ENCODE measurements at regions not wholly inside any gene's neighbourhood (a gene's known extent, or its start where the extent isn't known, plus 50 kb on each side); places are given as distances from the start of the nearest gene placed in this dataset.

GRCh38 chr14:84789012-84789411 is 740.9 kb upstream of the FLRT2 start:
- 94 to 100% (median 94%) methylated on average over 1 of the region's 1 CpG for WGBS, 3 donors
- intact Hi-C loops (cut with DNase I), result no loop called here

GRCh38 chr14:84792722-84793410 is 737.1 kb upstream of the FLRT2 start:
- WGBS, 3 donors, result 89 to 94% (median 91%) methylated on average over 4 of the region's 4 CpGs
- Histone ChIP-seq H3K27me3 (no peaks in the 10 kb centered on the region), H3K4me1 (ENCODE audit: insufficient read depth) (no peaks in the 10 kb centered on the region), H3K9me3 (peaks cover 0 to 6% of the 10 kb centered on the region in 2 donors), H3K27ac (no peak overlapping the region), H3K36me3 (no peaks in the 10 kb centered on the region), H3K4me3 (no peak overlapping the region)
- intact Hi-C loops (cut with DNase I), result no loop called here
- TF ChIP-seq, protein P1, sequence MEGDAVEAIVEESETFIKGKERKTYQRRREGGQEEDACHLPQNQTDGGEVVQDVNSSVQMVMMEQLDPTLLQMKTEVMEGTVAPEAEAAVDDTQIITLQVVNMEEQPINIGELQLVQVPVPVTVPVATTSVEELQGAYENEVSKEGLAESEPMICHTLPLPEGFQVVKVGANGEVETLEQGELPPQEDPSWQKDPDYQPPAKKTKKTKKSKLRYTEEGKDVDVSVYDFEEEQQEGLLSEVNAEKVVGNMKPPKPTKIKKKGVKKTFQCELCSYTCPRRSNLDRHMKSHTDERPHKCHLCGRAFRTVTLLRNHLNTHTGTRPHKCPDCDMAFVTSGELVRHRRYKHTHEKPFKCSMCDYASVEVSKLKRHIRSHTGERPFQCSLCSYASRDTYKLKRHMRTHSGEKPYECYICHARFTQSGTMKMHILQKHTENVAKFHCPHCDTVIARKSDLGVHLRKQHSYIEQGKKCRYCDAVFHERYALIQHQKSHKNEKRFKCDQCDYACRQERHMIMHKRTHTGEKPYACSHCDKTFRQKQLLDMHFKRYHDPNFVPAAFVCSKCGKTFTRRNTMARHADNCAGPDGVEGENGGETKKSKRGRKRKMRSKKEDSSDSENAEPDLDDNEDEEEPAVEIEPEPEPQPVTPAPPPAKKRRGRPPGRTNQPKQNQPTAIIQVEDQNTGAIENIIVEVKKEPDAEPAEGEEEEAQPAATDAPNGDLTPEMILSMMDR (IDR thresholded peaks at IDR 0.05), result no peak
- TF ChIP-seq POLR2A (IDR thresholded peaks at IDR 0.05) (no peak), EP300 (IDR thresholded peaks at IDR 0.05) (no peak)
- DNase-seq, result no peak

More at GRCh38 chr14:84789012-84789411, 740.9 kb upstream of the FLRT2 start:
- Histone ChIP-seq H3K36me3 (no peaks in the 10 kb centered on the region), H3K4me1 (ENCODE audit: insufficient read depth) (no peaks in the 10 kb centered on the region), H3K27ac (no peak overlapping the region), H3K27me3 (no peaks in the 10 kb centered on the region), H3K4me3 (no peak overlapping the region), H3K9me3 (peaks cover 0 to 6% of the 10 kb centered on the region in 2 donors)
- TF ChIP-seq POLR2A (IDR thresholded peaks at IDR 0.05), result no peak
- TF ChIP-seq, protein P1 (IDR thresholded peaks at IDR 0.05), result no peak
- DNase-seq, result no peak

- H3K4me1 ChIP-seq (ENCODE audit: insufficient read depth), result no peaks in the 10 kb centered on the region
- no peak overlapping the region for H3K27ac ChIP-seq
- no peaks in the 10 kb centered on the region for H3K36me3 ChIP-seq
- 94% methylated on average over 3 of the region's 3 CpGs for WGBS, 3 donors
- no peak overlapping the region for H3K4me3 ChIP-seq
- peaks cover 0 to 6% of the 10 kb centered on the region in 2 donors for H3K9me3 ChIP-seq
- DNase-seq, result no peak
- no peaks in the 10 kb centered on the region for H3K27me3 ChIP-seq
- no peak for TF ChIP-seq EP300 (IDR thresholded peaks at IDR 0.05)
- TF ChIP-seq POLR2A (IDR thresholded peaks at IDR 0.05), result no peak
- TF ChIP-seq, protein P1 (IDR thresholded peaks at IDR 0.05), result no peak
- intact Hi-C loops (cut with DNase I), result no loop called here
These were observed 732.6 kb upstream of the FLRT2 start for GRCh38 chr14:84797326-84797725.

- Histone ChIP-seq H3K9me3 (no peaks in the 10 kb centered on the region), H3K4me3 (no peak overlapping the region), H3K27ac (no peak overlapping the region), H3K27me3 (no peaks in the 10 kb centered on the region), H3K4me1 (ENCODE audit: insufficient read depth) (peaks cover 1% of the 10 kb centered on the region), H3K36me3 (no peaks in the 10 kb centered on the region)
- DNase-seq, result no peak
- WGBS, 3 donors, result 41 to 45% (median 43%) methylated on average over 1 of the region's 1 CpG
- intact Hi-C loops (cut with DNase I), result no loop called here
- TF ChIP-seq POLR2A (IDR thresholded peaks at IDR 0.05), result no peak
- no peak for TF ChIP-seq EP300 (IDR thresholded peaks at IDR 0.05)
- TF ChIP-seq, protein P1 (IDR thresholded peaks at IDR 0.05), result no peak
These were observed 725.5 kb upstream of the FLRT2 start for GRCh38 chr14:84804468-84804867.

All from ovary (tissue), 7 donors.